Sigmoid colon (tissue), 4 donors: ENCODE measurements at regions not wholly inside any gene's neighbourhood (a gene's known extent, or its start where the extent isn't known, plus 50 kb on each side); places are given as distances from the start of the nearest gene placed in this dataset.

Experiments used
- CTCF ChIP-seq, 4 experiments: fragments of 450-650 bp in 3 of 4; fragments of 200-600 bp in 1 of 4; IDR thresholded peaks; one replicate each; pipeline ENCODE4 v1.5.1; 2016 to 2019; ENCODE audit warnings: antibody characterized with exemption in 4 of 4, mild to moderate bottlenecking in 3 of 4, moderate library complexity in 2 of 4
- EP300 ChIP-seq, 4 donors: sonication (generic); formaldehyde crosslinking; IDR thresholded peaks; one replicate each; pipeline ENCODE4 v1.6.1; 2017; ENCODE audit warnings: antibody characterized with exemption in 4 of 4
- POLR2A ChIP-seq, 2 donors: fragments of 450-650 bp; IDR thresholded peaks; one replicate each; pipeline ENCODE4 v1.6.1; 2016; ENCODE audit warnings: antibody characterized with exemption in 2 of 2, mild to moderate bottlenecking in 2 of 2, moderate library complexity in 2 of 2
- POLR2AphosphoS5 ChIP-seq, 4 donors: sonication (generic); formaldehyde crosslinking; IDR thresholded peaks; one replicate each; pipeline ENCODE4 v1.6.1; 2017; ENCODE audit warnings: antibody characterized with exemption in 4 of 4

- TF ChIP-seq CTCF (IDR thresholded peaks at IDR 0.05) (no peak), POLR2A (IDR thresholded peaks at IDR 0.05) (no peak), POLR2AphosphoS5 (IDR thresholded peaks at IDR 0.05) (no peak), EP300 (IDR thresholded peaks at IDR 0.05) (no peak)
These were observed 289.9 kb upstream of the RASA1 start for GRCh38 chr5:86977808-86978207.
